ENCODE measurements at regions not wholly inside any gene's neighbourhood (a gene's known extent, or its start where the extent isn't known, plus 50 kb on each side); places are given as distances from the start of the nearest gene placed in this dataset.

GRCh38 chr15:36525430-36525829 lies 54.0 kb upstream of the CDIN1 start:
- no peak for DNase-seq (ENCODE audit: low spot score)

GRCh38 chr15:36527235-36528162 lies 51.9 kb upstream of the CDIN1 start:
- DNase-seq (ENCODE audit: low spot score) = no peak

GRCh38 chr15:36529296-36530011 lies 50.0 kb upstream of the CDIN1 start:
- no peak for DNase-seq (ENCODE audit: low spot score)
